ENCODE measurements at regions not wholly inside any gene's neighbourhood (a gene's known extent, or its start where the extent isn't known, plus 50 kb on each side); places are given as distances from the start of the nearest gene placed in this dataset.

DNA sequence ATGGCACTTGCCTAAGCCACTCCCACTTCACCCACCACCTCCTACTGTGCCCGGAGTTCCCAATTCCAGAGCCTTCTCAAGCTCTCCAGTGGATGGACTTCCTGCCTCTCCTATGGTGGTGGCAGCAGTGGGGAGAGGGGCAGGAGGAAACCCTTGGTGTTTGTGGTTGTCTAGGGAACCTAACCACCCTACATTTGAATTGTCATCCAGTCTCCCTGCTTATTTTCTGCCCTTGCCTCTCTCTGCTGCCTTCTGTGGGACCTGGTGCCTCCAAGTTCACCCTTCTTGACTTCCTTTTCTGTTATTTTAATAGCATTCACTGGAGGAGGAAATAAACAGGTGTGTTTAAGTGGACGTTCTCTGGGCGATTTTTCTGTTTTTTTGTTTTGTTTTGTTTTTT, 50.0 kb upstream of the HPCAL1 start:
- TF ChIP-seq JUN (IDR thresholded peaks at IDR 0.05; ENCODE audit: borderline replicate concordance, insufficient read depth, insufficient read length, low read depth) (no peak), POLR2A (IDR thresholded peaks at IDR 0.05; ENCODE audit: low read depth, low read length) (no peak)
- TF ChIP-seq, protein P1, sequence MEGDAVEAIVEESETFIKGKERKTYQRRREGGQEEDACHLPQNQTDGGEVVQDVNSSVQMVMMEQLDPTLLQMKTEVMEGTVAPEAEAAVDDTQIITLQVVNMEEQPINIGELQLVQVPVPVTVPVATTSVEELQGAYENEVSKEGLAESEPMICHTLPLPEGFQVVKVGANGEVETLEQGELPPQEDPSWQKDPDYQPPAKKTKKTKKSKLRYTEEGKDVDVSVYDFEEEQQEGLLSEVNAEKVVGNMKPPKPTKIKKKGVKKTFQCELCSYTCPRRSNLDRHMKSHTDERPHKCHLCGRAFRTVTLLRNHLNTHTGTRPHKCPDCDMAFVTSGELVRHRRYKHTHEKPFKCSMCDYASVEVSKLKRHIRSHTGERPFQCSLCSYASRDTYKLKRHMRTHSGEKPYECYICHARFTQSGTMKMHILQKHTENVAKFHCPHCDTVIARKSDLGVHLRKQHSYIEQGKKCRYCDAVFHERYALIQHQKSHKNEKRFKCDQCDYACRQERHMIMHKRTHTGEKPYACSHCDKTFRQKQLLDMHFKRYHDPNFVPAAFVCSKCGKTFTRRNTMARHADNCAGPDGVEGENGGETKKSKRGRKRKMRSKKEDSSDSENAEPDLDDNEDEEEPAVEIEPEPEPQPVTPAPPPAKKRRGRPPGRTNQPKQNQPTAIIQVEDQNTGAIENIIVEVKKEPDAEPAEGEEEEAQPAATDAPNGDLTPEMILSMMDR (IDR thresholded peaks at IDR 0.05; ENCODE audit: extremely low read depth in 1 of 2, insufficient read depth in 1 of 2, low read depth in 1 of 2, low read length in 2 of 2): no peak

Data from endothelial cell of umbilical vein (primary cell).